Rectal smooth muscle tissue (tissue), 1 donor: ENCODE measurements at regions not wholly inside any gene's neighbourhood (a gene's known extent, or its start where the extent isn't known, plus 50 kb on each side); places are given as distances from the start of the nearest gene placed in this dataset.
"Not testable (repeated sequence)": the region's sequence is repeated elsewhere in the genome, so short reads cannot be mapped to it uniquely, and the experiment has no call there.

Experiments
- H3K27ac ChIP-seq: one replicate; pipeline ENCODE4 v1.7.0; 2013; ENCODE audit warnings: low read depth, low read length, inconsistent platforms
- H3K27me3 ChIP-seq: one replicate; pipeline ENCODE4 v1.7.0; 2013; ENCODE audit warnings: low read length; ENCODE audit not compliant: control insufficient read depth, insufficient read depth
- H3K36me3 ChIP-seq: one replicate; pipeline ENCODE4 v1.7.0; 2013; ENCODE audit warnings: low read length; ENCODE audit not compliant: control insufficient read depth, insufficient read depth
- H3K4me1 ChIP-seq: one replicate; pipeline ENCODE4 v1.7.0; 2013; ENCODE audit warnings: low read length; ENCODE audit not compliant: control insufficient read depth, insufficient read depth
- H3K4me3 ChIP-seq: one replicate; pipeline ENCODE4 v1.7.0; 2013; ENCODE audit warnings: low read length
- H3K9ac ChIP-seq: one replicate; pipeline ENCODE4 v1.7.0; 2013; ENCODE audit warnings: low read length

- H3K27ac ChIP-seq, H3K9ac ChIP-seq, H3K4me1 ChIP-seq, H3K36me3 ChIP-seq, H3K4me3 ChIP-seq, H3K27me3 ChIP-seq: not testable (repeated sequence)
Measured at GRCh38 chr9:6101725-6102124, 86.3 kb upstream of the RANBP6 start.

DNA sequence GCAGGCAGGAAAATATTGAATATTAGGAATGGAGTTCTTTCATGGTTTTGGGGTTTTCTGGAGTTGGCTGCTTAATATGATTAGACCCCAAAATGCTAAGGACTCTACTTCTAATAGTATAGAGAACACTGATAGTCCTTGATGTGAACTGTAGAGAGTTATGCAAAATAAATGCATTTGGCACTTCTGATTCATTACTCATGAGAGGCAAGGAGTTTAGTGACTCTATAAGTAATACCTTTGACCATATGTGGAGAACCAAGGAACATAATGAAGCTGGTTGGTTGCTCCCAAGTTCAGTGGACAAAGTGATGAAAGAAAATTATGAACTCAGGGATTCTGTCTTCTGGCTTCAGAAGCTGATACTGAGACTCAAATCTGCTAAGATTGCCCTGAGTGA lies 83.9 kb upstream of the RANBP6 start:
- H3K4me1 ChIP-seq, H3K27me3 ChIP-seq, H3K9ac ChIP-seq, H3K4me3 ChIP-seq, H3K27ac ChIP-seq, H3K36me3 ChIP-seq: not testable (repeated sequence)

GRCh38 chr9:6098431-6098830 lies 83.0 kb upstream of the RANBP6 start:
- H3K27me3 ChIP-seq, result no peaks in the 10 kb centered on the region
- no peaks in the 10 kb centered on the region for H3K4me1 ChIP-seq
- no peak overlapping the region for H3K9ac ChIP-seq
- H3K4me3 ChIP-seq, result no peak overlapping the region
- no peak overlapping the region for H3K27ac ChIP-seq
- H3K36me3 ChIP-seq, result no peaks in the 10 kb centered on the region

DNA sequence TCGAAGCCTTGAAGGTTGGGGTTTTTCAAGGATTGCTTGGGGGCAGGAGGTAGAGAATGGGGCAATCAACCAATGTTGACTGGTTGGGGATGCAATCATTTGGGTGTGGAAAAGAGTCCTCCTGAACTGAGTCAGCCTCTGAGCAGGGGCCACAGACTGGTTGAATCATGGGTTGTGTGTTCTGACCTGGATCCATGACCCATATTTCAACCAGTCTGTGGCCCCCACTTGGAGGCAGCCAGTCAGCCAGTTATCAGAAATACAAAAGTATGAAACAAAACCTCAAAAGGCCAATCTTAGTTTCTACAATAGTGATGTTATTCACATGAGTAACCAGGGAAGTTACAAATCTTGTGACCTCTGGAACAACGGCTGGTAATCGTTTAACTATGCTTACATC lies 81.4 kb upstream of the RANBP6 start:
- H3K4me3 ChIP-seq, result no peak overlapping the region
- H3K4me1 ChIP-seq, result no peaks in the 10 kb centered on the region
- no peak overlapping the region for H3K27ac ChIP-seq
- H3K27me3 ChIP-seq, result no peaks in the 10 kb centered on the region
- H3K36me3 ChIP-seq, result no peaks in the 10 kb centered on the region
- no peak overlapping the region for H3K9ac ChIP-seq

DNA sequence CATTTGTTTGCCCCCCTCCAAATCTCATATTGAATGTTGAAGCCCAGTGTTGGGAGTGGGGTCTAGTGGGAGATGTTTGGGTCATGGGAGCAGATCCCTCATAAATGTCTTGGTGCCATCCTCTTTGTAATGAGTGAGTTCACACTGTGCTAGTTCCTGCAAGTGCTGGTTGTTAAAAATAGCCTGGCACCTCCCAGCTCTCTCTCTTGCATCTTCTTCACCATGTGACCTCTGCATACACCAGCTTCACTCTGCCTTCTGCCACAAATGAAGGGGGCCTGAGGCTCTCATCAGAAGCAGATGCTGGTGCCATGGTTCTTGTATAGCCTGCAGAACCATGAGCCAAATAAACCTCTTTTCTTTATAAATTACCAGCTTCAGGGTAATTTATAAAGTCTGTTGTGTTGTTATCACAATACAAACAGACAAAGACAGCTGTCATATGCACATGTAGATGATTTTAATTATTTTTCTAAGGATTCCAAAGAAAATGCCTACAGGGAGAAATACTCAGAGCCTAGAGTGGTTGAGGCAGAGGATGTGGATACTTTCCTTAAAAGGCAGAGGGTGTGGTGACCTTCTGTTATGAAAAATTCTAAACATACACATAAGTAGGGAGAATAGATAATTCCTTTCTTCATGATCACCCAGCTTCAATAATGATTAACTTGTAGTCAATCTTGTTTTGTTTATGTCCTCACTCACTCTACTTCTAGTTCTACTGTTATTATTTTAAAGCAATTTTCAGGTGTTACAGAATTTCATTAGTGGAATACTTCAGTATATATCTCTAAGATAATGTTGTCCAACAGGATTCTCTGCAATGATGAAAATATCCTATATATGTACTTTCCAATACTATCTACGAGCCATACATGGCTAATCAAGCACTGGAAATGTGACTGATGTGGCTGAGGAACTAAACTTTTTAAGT lies 75.1 kb upstream of the RANBP6 start:
- no peak overlapping the region for H3K9ac ChIP-seq
- no peaks in the 10 kb centered on the region for H3K36me3 ChIP-seq
- H3K27me3 ChIP-seq, result no peaks in the 10 kb centered on the region
- H3K4me3 ChIP-seq, result no peak overlapping the region
- H3K27ac ChIP-seq, result no peak overlapping the region
- H3K4me1 ChIP-seq, result no peaks in the 10 kb centered on the region

DNA sequence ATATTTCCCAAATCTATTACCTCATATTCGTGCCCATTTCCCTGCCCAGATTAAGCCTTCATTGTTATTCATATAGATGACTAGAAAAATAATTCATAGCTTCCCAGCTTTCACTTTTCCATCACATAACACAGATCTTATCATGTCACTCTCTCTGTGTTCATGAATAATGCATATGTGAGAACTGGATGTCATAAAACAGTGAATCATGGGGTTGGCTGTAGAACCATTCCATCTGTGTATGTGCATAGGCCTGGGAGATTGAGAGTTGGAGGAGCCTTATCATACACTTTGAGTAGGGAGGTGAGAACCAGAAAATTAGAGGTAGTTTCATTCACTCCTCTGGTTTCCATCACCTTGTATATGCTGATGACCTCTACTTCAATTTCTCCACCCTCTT lies 73.9 kb upstream of the RANBP6 start:
- H3K27ac ChIP-seq, result no peak overlapping the region
- H3K9ac ChIP-seq, result no peak overlapping the region
- H3K27me3 ChIP-seq, result no peaks in the 10 kb centered on the region
- no peaks in the 10 kb centered on the region for H3K36me3 ChIP-seq
- no peak overlapping the region for H3K4me3 ChIP-seq
- H3K4me1 ChIP-seq, result no peaks in the 10 kb centered on the region

DNA sequence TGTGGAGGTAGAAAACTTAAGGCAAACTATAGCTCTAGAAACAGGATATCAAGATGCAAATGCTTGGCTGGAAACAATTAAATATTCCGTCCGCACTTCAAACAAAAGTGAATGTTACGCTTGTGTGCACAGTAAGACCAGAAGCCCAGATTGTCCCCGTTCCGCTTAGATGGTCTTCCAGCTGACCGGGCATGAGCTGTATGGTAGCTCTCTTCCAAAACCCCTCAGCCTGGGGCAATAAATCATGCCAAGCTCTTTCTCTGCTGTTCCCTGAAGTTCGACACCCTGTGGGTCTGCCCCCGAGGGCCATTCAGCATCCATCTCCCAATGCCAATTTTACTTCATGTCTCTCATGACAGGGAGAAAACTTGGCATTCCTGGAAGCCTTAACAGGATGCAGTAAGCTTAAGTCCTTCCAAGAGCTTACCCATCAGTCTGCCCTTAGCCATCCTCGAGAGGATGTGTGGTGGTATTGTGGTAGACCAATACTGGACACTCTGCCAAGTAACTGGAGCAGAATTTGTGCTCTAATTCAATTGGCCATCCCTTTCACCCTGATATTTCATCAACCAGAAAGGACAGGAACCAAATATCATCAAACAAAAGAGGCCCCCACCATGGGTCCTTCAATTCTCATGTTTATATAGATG lies 70.7 kb upstream of the RANBP6 start:
- Histone ChIP-seq H3K27me3 (no peaks in the 10 kb centered on the region), H3K27ac (no peak overlapping the region), H3K4me1 (no peaks in the 10 kb centered on the region), H3K4me3 (no peak overlapping the region), H3K36me3 (no peaks in the 10 kb centered on the region), H3K9ac (no peak overlapping the region)

- Histone ChIP-seq H3K4me3 (peak overlapping the region; percentile 59), H3K9ac (no peak overlapping the region), H3K27me3 (no peaks in the 10 kb centered on the region), H3K36me3 (no peaks in the 10 kb centered on the region), H3K4me1 (no peaks in the 10 kb centered on the region), H3K27ac (peak overlapping the region; percentile 38)
Measured at GRCh38 chr9:6080154-6080716, 64.8 kb upstream of the RANBP6 start.

DNA sequence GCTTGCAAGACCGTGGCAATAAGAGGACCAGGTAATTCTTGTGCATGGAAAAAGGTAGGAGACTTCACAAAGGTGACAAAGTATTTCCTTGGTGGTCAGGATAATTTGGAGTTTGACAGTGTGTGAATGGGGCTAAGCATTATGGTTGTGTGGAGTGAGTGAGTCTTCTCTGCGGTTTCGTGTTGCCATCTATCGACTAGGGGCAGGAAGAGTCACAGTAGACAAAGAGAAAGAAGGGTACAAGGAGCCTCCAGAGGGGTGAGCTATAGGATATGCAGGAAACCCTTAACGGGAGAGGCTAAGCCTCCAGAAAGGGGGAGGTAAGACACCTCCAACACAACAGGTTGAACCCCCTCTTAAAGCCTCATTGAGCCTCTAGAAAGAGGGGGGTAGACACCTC lies 64.0 kb upstream of the RANBP6 start:
- H3K27me3 ChIP-seq, result no peaks in the 10 kb centered on the region
- H3K36me3 ChIP-seq, result no peaks in the 10 kb centered on the region
- no peak overlapping the region for H3K9ac ChIP-seq
- no peak overlapping the region for H3K4me3 ChIP-seq
- H3K27ac ChIP-seq, result no peak overlapping the region
- no peaks in the 10 kb centered on the region for H3K4me1 ChIP-seq

DNA sequence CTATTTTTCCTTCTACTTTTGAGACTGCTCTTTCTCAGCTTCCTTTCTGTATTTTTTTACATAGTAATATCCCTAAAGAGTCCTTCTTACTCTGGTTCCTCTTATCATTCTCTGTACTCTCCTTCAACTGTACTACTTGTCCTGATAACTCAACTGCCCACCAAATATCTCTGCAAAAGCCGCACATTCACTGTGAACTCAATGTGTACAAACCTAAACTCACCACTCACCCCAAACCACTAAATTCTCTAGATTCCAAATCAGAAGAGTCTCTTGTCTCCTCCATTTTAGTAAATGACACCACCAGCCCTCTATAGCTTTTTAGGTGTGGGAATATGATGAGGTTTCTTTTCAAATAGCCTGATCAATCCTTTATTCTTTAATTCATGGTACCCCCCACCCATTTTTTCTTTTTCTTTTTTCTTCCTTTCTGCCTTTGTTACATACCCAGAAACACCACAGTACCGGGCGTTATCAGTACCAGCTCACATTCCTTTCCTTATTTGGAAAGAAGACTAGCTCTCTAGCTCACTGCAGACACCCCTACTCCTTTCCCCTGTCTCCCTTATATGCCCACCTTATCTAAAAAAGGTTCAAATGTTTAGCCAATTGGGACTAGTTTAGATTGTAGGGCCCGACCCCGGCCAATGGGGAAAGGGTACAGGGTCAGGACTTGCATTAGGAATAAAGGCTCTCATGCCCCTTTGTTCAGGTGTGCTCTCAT lies 63.1 kb upstream of the RANBP6 start:
- H3K27ac ChIP-seq, result no peak overlapping the region
- no peaks in the 10 kb centered on the region for H3K4me1 ChIP-seq
- no peak overlapping the region for H3K4me3 ChIP-seq
- H3K36me3 ChIP-seq, result no peaks in the 10 kb centered on the region
- H3K9ac ChIP-seq, result no peak overlapping the region
- H3K27me3 ChIP-seq, result no peaks in the 10 kb centered on the region

DNA sequence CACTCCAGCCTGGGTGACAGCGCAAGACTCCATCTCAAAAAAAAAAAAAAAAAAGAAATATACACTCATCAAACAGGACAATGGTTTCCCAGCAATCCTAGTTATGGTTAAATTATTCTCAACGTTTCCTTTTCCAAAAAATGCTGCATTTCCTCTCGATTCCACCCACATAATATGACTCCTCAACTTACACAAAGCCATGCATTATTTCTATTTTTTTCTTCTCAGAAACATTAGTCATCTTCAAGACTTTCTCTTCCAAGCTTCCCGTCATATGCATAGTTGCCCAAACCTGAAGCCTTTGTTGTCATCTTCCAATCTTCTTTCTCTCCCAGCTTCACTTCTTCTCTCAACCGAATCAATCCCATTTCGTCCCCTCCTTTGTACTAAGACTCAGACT lies 61.4 kb upstream of the RANBP6 start:
- Histone ChIP-seq H3K4me3 (no peak overlapping the region), H3K36me3 (no peaks in the 10 kb centered on the region), H3K4me1 (no peaks in the 10 kb centered on the region), H3K9ac (no peak overlapping the region), H3K27ac (no peak overlapping the region), H3K27me3 (no peaks in the 10 kb centered on the region)

- H3K4me1 ChIP-seq, result no peaks in the 10 kb centered on the region
- no peak overlapping the region for H3K27ac ChIP-seq
- H3K36me3 ChIP-seq, result no peaks in the 10 kb centered on the region
- no peak overlapping the region for H3K9ac ChIP-seq
- no peak overlapping the region for H3K4me3 ChIP-seq
- H3K27me3 ChIP-seq, result no peaks in the 10 kb centered on the region
Measured at GRCh38 chr9:6073731-6074130, 58.3 kb upstream of the RANBP6 start.
